Hippocampal formation (tissue), 2 donors: ENCODE measurements at regions not wholly inside any gene's neighbourhood (a gene's known extent, or its start where the extent isn't known, plus 50 kb on each side); places are given as distances from the start of the nearest gene placed in this dataset.

Source experiments
- DNase-seq, 2 donors: peaks; one replicate each; lab custom pipeline; 2025; lab: John Stamatoyannopoulos, UW

DNA sequence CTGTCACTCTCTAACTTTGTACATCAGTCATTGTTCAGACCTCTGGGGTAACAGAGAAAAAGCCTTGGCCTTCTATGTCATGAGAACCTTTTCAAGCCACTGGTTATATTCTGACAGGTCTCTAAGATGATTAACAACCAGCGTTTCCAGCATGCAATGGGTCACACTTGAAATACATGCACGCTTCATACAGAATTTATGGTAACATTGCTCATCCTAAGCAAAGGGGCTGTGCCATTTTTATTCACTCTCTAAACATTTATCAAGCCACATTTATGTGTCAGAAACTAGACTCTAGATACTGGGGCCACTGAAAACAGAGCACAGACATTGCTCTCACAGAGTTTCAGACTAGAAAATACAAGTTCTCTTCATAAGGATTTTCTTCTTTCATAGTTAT lies 501.4 kb upstream of the DAB1 start:
- DNase-seq = no peak

DNA sequence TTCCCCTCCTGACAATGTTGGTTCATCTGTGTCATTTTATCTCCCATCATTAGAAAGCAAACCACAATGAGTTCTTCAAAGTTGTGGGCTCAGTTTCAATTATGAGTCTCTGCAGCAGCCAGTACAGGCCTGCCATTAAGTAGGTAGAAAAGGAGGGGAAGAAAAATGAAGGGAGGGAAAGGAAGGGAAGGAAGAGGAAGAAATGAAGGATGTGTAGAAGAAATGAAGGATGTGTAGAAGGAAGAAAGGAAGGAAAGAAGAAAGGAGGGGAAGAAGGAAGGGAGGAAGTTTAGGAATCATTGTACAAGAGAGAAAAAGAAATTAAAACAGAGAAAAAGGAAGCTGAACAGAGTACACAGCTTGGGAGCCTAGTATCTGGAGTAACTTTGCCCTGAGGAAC lies 498.3 kb upstream of the DAB1 start:
- DNase-seq = no peak

- DNase-seq = no peak
These were observed 492.2 kb upstream of the DAB1 start for GRCh38 chr1:57916041-57916440.

DNA sequence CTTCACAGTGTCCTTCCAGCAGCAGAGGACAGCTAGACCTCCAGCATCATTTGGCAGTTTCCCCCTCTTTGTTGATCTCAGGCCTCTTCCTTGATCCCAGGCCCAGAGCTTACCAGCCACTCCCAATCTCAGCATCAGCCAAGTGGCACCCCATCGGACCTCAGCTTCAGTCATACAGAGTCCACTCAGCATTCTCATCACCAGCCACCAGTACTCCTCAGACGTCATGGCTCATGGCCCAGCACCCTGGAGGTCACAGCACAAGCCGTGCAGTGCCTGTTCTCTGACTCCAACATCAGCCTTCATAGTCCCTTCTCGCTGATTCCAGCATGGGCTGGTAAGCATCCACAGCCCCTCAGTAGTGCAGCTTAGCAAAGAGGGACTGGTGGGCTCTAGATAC lies 487.6 kb upstream of the DAB1 start:
- no peak for DNase-seq

DNA sequence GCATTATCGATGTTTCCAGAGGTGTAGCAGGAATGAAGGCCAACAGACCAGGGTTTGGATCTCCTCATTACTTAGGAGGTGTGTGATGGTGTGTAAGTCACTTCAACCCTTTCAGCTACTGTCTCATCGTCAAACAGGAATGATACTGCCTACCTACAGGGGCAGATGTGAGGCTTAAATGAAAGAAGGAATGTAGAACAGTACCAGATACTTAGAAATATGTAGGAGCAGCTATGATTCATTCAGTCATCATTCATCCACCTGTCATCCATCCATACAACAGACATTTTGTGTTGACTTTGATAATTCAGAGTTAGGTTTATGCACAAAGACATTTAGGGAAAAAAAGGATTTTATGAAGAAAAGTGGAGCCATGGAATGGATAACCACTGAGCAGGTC lies 486.9 kb upstream of the DAB1 start:
- DNase-seq = no peak

GRCh38 chr1:57910305-57910704 lies 486.4 kb upstream of the DAB1 start:
- peak in 1 of 2 donors; percentile 9 for DNase-seq

DNA sequence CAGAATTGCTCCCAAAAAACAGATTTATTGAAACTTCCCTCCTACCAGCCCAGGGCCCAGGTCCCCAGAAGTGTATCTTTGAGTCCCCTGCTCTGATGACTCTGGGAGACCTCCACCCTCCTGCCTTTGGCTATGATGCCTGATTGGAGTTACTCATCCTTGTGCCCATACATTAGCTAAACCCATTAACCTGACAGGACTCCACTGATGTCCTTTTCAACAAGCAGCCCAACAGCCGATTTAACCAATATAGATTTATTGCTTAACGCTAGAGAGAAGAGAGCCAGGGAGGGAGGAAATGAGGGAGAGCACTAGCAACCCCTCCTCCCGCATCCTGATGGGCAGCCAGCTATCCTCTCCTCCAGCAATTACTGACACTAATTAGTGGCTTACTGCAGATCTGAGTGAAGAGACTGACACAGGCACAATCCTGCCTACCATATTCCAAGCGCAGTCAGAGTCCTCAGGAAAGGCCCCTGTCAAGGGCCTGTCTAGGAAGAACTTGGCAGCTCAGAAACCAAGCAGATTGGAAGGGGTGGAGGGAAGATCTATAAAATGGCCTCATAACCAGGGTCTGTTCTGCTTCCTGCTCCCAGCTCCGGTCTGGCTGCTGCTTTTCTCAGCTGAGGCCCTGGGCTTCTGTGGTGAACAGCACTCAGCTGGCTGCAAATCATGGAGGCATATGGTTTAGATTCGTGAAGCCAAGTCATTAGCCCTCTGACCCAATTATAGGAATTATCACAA lies 484.5 kb upstream of the DAB1 start:
- DNase-seq = no peak

GRCh38 chr1:57901208-57901919 lies 477.5 kb upstream of the DAB1 start:
- no peak for DNase-seq

DNA sequence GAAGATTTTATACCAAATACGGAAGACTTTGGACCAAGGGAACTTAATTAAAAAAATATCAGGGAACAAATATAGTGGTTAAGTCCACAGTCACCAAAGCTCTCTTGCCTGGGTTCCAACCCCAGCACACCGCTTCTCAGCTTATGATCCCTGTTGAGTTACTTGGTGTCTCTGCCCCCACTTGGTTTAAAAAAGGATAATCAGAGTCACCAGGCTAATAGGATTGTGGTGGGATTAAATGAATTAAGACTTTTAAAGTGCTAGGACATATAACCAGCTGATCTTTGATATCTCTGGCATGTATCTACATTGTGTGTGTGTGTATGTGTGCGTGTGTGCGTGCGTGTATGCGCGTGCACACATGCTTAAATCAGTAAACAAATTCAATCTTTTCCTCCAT lies 474.7 kb upstream of the DAB1 start:
- no peak for DNase-seq

DNA sequence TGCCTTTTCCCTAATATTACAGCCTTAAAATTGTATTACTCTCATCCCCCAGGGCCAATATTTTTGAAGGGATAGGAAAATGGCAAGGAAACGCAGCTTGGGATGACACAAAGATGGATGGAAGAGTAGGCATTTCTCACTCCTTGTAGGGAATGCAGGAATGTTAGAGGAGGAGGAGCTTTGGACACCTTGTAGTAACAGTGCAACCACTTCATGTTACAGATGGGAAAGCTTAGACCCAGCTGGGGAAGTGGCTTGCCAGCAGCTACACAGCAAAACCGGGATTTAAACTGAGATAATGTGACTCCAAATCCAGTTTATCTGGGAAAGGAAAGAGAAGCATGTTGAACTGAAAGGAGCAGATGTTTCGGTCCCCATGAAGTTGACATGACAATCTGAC lies 473.7 kb upstream of the DAB1 start:
- DNase-seq = no peak

GRCh38 chr1:57894315-57894714 lies 470.5 kb upstream of the DAB1 start:
- DNase-seq = no peak

- DNase-seq = no peak
These were observed 465.9 kb upstream of the DAB1 start for GRCh38 chr1:57889676-57890320.

DNA sequence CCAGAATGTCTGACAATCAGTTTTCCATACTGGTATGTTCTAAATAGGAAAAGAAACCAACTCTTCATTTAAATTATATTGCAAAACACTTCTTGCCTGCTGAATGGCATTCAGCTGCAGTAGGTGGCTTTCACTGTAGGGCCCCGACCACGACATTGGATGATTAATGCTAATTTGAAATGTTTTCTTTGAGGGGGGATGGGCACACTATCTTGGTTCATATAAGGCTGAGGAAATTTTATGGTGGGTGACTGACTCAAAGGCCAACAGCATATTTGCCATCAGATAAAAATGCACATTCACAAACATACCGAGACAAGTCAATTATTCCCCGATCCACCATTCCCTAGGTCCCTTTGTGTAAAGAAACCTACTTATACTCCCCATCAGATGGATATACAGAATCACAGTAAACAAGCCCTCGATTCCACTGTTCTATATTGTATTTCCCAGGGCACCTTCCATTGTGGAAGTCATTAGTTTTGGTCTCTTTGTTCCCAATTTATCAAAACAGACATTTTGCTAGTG lies 464.2 kb upstream of the DAB1 start:
- DNase-seq = no peak

DNA sequence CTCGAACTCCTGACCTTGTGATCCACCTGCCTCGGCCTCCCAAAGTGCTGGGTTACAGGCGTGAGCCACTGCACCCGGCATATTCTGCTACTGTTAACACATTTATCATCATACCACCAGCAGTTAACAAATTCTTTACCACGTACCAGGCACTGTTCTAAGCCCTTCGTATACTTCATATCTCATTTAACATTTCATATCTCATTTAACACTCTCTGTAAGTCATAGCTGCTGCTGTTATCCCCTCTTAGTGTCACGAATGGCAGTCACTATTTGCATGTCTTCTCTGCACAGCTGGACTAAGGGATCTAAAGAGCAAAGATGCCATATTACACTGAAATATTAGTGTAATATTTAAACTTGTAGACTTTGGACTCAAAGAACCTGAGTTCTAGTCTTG lies 462.5 kb upstream of the DAB1 start:
- no peak for DNase-seq

DNA sequence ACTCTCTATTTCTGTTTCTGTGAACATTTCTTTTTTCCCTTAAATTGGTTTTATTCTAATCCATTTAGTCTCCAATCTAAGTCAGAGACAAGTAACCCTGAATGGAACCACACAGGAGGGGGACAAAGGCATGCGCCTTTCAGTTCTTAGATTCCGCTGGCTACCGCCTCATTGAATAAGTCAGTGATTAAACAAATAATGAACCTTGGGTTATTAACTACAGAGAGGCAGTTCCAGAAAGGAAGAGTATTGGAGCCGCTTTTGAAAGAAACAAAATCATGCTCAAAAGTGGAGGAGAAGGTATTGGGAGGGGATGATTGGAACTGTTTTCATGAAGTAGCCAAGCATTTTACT lies 459.8 kb upstream of the DAB1 start:
- DNase-seq = no peak

DNA sequence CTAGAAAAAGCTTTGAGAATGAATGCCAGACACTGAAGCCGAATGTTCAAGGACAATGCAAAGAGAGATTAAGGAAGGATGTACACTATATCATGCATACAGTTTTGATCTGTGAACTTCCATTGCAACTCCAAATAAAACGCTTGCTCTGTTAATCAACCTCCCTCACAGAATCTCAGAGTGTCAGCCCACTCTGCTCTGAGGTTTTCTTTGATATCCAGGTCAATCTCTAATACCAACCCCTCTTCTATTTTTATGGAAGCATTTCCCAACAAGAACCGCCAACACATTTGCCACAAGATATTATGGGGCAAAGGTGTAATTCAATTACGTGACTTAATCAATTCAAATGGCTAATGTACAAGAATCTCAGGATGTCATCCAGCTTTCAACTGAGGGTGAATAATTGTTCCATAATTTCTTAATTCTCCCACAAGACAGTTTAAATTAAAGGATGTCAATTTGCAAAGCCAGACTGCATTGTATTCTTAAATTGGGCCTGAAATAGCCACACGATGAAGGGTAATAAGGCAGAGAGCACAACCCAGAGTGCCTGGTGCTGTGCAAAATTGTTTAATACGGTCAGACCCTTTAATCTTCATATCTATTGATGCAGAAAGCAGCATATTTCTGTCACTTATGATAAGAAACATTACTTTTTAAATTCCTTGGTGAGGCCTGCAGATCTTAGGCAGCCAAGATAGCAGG lies 459.2 kb upstream of the DAB1 start:
- no peak for DNase-seq

DNA sequence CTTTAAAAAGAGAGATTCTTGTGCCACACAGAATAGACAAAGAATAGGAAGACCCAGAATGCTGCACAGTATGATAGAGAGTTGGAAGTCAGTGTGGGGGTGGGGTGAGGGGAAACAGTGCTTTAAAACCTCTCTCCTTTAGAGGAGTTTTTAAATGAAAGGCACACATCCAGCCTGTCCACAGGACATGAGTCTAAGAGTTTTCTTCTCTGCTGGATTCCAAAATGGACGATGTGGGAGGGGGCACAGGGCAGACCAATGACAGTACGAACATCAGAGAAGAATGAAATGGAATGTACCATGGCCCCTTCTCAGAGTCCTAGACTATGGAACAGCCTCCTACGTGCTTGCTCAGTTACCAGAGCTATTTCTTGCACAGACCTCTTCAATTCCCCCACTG lies 458.2 kb upstream of the DAB1 start:
- no peak for DNase-seq

DNA sequence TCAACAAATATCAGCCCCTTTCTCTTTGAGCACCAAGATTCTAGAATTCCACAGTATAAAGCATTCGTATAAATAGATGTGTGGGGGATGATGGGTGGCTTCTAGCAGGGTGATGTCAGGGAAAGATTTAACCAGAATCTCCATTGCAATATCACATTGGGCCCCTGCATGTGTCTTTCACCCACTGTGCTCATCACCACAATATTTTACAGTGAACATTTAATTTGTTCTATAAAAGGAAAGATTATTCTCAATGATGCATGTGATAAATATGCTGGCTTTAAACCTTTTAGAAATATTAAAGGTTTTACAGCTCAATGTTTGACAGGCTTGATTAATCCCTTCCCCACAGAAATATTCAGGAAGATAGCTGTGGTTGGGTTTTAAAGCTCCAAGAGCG lies 457.8 kb upstream of the DAB1 start:
- DNase-seq = no peak

GRCh38 chr1:57879700-57880099 lies 455.8 kb upstream of the DAB1 start:
- DNase-seq = no peak

- DNase-seq = no peak
These were observed 450.6 kb upstream of the DAB1 start for GRCh38 chr1:57874418-57874877.

GRCh38 chr1:57872913-57873312 lies 449.1 kb upstream of the DAB1 start:
- no peak for DNase-seq

DNA sequence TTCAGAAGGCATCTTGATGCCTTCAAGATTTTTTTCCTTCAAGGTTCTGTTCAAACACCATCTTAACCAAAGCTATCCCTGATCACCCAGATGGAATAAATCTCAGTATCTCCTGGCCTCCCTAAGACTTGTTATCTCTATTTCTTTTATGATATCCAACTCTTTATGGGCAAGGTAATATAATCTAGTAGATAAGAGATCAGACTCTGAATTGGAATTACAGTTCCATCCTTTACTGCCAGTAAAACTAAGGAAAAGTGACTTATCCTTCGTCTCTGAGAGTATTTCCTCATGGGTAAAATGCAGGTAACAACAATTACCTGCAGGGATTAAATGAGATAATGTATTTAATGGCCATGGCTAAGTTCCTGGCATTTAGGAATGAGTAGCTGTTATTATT lies 445.0 kb upstream of the DAB1 start:
- no peak for DNase-seq
